ENCODE measurements at regions not wholly inside any gene's neighbourhood (a gene's known extent, or its start where the extent isn't known, plus 50 kb on each side); places are given as distances from the start of the nearest gene placed in this dataset.

DNA sequence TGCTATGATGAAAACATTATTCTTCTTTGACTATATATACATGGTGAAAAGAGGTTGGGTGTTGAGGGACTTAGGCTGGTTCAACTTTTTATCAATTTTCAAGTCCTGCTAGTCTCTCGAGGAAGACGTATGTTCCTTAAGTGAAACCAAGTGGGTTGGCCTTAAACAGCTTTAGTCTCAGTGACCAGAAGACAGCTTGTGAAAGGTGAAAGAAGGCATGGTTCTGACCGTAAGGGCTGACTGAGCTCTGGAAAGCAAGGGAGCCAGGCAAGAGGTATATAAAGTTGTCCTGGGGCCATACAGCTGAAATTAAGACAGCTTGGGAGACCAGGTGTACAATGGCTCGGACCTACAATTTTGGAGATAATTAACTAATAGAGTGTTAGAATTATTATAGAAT, 128.9 kb upstream of the TP63 start:
- DNase-seq = no peak

DNA sequence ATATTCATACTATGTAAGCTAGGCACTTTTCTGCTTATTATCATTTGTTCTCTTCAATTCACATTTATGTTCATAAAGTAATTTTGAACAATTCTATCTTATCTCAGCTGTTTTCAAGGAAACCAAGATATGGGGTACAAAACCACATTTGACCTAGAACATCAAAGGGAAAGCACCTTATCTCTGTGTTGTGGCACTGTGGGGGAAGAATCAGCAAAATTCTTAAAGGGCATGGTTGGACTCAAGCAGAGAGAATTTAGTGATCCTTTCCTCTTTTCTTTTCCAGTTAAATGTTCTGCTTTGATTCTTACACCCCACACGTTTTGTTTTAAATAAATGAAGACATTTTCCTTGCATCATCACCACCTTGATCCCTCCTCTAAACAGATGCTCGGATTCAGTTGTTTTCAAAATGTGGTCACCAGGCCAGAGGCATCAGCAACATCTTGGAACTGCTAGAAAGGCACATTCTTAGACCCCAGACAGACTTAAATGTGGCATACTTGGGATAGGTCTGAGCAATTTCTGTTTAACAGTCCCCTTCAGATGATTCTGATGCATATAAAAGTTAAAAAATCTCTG, 128.4 kb upstream of the TP63 start:
- no peak for DNase-seq

DNA sequence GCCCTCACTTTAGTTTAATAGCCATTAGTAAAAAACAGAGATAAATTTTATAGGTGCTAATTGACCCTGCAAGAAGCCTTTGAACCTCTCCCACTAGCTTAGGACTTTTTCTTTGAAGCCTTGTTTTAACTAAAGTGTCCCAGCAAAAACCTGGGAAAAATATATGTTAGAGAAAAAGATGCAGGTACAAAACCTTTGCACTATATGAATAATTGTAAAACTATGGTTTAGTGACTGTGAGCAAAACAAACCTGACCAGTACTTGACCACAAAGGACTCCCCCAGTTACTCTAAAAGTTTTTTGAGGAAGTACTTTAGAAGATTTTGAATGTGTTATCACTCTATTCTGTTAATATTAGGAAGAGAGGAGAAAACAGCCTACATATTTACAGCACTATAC, 123.3 kb upstream of the TP63 start:
- no peak for DNase-seq

DNA sequence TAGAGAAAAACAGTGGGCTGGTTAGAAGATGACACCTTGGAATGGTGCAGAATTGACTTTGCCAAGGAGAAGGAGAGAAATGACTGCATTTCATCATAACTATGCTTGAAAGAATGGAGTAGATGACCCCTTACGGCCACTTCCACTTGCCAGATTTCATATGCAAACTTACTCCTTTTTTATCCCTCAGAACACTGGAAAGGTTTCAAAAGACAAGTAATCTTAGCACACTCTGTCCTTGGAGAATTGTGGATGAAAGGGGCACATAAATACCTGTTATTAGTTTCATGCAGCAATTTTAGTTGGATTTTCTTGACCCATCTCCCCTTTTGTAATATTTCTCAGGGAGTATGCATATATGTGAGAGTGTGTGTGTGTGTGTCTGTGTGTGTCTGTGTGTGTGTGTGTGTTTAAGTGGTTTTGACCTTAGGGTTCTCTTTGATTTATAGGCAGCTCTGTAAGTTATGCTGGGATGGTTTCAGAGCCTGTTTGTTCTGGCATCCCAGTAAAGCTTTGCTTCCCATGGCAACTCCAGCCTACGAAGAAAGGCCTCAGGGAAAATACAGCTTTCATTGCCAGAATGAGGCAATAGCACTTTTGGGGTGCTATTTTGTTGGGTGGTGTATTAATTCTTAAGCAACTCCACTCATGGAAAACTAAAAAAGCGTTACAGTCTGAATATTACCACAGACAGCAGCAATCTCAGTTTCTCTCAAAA, 122.2 kb upstream of the TP63 start:
- DNase-seq = no peak

DNA sequence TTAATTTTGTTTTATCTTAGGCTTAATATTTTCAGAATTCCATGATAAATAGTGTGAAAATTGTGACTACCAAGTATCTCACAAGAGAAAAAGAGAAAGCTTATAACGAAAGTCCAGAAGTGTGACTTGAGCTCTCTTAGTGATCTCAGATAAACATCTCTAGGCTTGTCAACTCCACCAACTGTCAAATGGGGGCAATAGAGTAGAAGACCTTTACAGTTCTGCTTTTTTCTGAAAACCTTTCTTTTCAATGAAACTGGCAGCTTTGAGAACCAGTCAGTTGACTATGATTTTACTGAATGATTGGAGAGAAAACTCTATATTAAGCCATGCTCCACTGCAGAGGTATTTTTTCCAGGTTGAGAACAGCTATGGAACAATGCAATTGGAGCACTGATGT, 119.2 kb upstream of the TP63 start:
- no peak for DNase-seq

DNA sequence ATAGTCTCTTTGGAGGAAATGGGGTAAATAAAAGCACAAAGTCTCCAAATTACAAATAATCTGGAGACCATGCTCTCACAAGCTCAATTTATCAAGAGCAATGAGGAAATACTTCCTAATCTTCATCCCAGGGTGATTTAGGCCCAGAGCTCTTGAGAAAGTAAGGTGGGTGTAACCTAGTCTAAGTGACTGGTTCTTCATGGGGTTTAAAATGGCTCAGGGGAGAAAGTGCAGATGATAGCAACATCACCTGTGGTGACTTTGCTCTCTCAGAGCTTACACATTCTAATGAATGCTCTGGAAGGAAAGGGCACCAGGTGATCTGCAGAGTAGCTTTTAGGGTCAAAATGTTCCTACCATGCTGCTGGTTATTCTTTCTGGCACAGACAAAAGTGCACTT, 118.4 kb upstream of the TP63 start:
- DNase-seq = no peak

DNA sequence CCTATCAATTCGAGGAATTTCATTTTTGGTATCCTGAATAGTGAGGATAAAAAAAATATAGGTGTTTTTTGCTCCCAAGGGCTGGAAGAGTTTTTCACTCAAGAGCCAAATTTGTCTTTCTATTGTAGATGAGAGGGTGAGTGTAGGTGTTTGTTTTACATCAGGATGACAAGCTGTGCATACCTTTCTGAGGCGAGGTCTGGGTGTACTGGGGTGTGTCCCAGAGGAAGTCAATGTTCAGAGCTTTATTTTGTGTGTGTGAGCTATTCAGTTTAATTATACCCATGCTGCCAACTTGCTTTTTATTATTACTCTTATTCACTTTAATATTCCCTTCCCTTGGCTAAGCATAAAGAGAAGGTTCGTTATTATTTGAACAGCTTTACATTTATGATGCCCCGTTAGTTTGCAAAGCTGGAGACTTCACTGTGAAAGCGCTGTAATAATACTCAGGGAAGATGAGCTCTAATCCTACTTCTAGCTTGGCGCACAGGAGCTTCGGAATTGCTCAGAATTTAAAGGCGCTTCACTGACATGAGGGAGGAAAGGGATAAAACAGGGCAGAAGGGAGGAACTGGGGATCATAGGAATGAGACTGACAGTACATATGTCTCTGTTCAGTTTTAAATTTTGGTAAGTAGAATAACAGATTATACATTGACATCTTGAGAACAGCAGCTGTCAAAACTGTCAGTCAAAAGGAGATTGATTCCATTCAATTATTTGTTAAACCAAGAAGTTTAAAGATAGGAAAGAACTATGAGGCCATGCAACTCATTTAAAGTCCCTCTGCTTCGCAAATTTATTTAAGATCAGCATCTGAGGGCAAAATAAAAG, 117.7 kb upstream of the TP63 start:
- no peak for DNase-seq

DNA sequence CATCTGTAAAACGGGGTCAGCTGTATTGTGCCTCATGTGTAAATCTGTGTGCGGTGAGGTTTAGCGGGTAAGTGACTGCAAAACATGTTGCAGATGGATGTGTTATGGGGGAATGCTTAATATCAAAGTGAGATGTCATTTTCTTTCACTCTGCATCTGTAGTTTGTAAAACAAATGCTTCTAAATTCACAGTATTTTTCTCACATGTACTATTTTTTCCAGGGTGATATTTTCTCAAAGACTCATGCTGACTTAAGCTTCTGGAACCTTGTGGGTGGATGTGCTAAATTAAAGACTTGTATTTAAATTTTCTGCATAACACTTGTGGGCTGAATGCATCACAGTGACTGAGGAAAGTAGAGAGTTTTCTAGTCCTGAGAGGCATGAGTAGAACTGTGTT, 115.2 kb upstream of the TP63 start:
- no peak for DNase-seq

DNA sequence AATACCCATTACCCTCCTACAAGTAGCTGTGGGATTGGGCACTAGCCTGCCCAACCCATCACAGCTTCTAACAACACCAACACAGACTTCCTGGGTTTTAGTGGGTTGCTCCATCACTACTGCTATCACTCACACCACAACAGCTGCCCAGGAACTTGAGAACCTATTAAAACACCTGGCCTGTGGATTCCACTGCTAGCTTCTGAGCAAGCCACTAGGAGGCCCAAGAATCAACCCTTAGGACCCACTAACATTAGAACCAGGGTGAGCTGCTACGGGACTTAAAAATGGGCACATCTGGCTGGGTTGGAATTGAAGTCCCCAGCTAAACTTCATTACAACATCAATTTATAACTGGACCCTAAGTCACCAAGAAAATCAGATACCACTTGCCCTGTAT, 113.2 kb upstream of the TP63 start:
- no peak for DNase-seq

DNA sequence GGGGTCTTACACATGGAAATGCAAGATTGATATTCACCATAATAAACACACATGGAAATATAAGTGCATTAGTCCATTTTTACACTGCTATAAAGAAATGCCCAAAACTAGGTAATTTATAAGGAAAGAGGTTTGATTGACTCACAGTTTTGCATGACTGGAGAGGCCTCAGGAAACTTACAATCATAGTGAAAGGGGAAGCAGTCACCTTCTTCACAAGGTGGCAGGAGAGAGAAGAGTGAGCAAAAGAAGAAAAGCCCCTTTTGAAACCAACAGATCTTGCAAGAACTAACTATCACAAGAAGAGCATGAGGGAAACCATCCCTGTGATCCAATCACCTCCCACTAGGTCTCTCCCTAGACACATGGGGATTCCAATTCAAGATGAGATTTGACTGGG, 111.7 kb upstream of the TP63 start:
- no peak for DNase-seq

DNA sequence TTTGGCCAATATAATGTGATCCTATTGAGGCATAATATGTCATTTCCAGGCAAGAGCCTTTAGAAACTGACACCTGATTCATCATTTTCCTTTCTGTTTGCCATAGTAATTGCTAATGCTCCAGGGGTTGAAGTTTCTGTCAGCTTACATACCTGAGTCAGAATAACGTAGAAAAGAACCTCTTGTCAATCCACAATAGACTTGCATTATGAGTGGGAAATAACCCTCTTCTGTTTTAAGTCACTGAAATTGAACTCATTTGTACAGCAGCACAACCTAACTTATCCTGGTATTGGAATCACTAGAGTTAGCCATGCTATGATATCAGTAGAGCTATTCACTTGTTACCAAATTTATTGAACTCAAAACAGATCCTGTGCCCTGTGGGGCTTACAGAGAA, 101.7 kb upstream of the TP63 start:
- no peak for DNase-seq

DNA sequence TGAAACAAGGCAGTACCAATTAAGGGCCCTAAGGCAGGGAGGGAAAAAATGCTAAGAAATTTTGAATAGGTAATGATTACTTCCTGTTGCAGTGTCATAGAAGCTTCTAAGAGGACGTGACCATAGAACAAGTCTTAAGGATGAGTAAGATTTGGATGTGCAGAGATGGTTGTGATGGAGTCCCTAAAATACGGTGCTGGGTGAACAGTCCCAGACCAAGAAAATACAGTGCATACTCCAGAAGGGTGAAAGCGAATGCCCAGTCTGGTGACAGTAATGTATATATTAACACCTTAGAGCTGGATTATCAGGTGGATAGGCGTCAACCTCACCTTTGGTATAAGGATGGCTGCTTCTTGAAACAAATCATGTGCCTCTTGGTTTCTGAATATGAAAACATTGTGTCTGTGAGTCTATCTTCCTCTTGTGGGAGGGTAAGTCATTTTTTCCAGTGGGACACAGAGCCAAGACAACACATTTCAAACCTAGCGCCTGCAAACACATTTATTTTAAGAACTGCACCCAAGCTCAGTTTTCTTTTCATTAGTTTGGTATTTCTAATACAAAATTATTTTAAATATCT, 101.2 kb upstream of the TP63 start:
- DNase-seq = no peak

DNA sequence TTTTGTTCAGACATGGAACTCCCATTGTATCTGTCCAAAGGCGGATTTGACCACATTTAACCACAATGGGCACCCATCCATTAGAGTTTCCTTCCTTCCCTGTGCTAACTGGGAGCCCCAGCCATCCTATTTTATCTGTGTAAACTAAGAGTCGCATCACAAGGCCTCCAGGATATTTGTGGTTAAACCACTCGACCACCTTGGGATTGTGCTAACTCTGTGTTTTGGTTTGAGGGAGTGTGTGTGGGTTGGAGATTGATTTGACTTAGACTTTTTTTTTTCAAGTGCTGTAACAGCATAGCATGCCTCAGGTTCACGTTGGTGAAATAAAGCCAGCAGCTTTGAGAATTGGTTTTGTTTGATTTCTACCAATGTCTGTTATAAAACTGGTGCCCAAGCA, 100.4 kb upstream of the TP63 start:
- DNase-seq = no peak

DNA sequence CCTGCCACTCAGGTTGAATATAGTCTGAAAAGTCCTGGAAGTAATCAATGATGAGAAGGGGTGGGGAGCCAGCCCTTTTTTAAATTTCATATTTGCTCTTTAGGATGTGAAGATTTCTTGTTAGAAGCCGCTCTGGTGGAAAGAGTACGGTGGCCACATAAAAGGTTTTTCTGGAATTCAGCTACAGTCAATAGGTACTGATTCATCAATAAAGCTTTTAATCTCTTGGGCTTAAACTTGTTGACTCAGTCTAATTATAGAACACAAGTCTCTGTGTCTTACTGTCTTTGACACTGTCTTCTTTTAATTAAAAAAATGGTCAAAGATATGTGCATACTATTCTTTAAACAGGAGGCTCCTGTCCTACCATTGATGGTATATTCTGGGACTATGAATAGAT, 99.9 kb upstream of the TP63 start:
- no peak for DNase-seq

DNA sequence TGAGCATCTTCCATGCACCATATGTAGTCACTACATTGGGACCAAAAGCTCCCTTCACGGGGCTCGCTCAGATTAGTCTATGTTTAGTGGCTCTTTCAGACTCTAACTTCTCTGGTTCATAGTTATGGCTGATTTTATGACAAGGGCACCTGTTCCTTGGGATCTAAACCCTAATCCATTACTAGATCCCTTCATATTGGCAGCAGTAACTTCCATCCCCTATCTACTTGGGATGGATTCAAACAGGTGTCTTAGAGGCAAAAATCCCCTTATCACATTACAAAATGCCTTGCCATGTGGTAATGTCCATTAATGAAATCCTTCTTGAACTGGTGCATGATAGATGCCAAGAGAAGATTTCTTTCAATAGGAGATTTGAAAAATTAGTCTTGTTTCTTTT, 96.7 kb upstream of the TP63 start:
- DNase-seq = peak; percentile 42

DNA sequence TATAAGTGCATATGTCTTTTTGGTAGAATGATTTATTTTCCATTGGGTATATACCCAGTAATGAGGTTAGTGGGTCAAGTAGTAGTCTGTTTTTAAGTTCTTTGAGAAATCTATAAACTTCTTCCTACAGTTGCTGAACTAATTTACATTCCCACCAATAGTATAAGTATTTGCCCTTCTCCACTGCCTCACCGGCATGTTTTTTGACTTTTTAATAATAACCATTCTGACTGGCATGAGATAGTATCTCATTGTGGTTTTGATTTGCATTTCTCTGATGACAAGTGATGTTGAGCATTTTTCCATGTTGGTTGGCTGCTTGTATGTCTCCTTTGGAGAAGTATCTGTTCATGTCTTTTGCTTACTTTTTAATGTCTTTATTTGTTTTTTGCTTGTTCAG, 94.1 kb upstream of the TP63 start:
- DNase-seq = no peak

DNA sequence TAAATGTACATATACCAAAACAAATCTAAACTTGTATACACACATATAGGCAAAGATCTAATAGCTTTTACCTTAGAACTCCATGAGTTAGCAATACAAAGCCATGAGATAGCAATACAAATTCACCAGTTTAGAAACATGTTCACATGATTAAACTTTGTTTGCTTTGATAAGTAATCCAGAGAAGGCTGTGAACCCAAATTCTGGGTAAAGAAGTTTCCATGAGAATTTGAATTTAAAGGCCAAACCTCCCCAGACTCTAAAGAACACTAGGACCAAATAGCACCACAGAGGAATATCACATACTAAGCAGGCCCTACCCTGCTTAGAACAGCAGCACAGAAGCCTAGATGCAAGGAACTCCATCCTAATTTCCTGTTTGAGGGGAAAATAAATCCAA, 83.7 kb upstream of the TP63 start:
- no peak for DNase-seq

DNA sequence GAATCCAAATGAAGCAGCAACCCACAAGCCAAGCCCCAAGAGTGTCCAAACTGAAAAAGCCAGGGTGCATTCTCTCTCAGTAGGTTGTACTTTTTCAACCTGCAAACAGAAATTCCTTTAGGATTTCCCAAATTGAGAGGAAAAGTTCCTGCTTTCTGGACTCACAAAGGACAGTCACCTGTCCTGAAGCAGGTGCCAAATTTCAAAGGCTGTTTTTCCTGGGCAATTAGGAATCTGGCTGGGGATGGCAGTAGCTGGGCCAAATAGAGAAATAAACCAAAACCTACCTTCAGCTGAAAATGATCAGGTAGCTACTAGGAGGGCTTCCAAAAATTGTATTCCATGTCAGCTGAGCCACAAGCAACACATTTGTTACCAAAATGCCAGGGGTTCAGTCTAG, 83.1 kb upstream of the TP63 start:
- DNase-seq = no peak

DNA sequence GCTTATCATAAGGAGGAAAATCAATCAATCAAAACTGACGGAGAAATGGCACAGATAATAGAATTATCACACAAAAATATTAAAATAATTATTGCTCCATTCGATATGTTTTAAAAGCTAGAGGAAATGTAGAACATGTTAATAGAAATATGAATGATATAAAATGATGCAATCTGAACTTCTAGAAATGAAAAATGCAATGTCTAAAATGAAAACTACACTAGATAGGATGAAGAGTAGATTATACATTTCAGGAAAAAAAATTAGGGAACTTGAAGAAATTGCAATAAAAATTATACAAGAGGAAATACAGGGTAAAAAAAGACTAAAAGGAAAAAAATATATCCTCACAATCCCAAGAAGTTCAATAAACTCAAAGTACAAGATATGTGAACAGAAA, 80.2 kb upstream of the TP63 start:
- no peak for DNase-seq

DNA sequence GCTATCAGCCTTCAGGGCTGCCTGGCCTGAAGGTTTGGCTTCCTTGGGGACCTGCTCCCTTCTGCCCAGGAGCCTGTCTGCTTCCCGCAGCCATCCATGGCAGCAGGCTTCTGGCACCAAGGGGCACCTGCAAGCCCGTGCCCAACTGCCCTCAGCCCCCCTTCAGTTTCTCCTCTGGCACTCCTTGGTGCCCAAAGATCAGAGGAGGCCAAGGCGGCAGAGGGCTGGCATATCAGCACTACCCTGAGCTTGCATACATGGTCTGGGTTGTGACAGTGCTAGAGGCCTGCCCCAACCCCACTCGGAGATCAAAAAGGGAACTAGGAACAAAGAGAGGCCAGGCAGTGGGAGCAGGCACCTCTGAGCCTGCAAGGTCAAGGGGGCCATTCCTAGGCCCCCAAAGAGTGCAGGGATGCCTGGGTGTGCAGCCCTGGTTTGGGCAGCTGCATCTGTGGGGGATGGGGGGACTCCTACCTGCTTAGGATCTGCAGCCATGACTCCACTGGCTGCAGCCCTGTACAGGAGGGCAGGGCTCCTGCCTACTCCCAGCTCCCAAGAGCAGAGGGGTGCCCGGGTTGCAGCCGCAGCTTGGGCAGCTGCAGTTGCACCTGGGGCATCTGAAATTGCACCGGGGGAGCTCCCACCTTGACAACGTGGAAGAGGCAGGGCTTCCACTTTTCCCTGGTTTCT, 76.2 kb upstream of the TP63 start:
- DNase-seq = no peak

DNA sequence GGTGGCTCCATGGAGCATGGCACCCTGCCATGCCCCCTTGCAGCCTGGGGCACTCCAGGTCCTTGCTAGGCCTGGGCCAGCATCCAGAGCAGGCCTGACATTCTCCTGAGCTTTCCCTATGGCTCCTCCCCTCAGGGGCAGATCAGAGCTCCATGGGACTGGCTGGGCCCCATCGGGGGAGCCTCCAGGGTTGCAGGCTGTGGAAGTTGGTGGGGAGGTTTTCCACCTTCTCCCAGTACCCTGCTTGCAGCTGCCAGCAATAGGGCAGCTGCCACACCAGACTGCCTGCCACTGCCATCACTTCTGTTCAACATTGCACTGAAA, 75.7 kb upstream of the TP63 start:
- DNase-seq = no peak

DNA sequence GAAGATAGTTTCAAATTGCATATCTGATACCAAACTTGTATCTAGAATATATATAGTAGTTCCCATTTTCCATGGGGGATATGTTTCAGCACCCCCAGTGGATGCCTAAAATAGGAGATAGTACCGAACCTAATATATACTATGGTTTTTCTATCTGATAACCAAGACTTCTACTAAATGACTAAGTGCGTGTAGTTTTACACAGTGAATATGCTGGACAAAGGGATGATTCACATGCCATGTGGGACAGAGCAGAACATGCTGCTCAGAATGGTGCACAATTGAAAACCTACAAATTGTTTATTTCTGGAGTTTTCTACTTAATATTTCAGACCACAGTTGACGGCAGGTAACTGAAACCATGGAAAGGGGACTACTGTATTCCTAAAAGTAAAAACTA, 73.4 kb upstream of the TP63 start:
- DNase-seq = no peak

DNA sequence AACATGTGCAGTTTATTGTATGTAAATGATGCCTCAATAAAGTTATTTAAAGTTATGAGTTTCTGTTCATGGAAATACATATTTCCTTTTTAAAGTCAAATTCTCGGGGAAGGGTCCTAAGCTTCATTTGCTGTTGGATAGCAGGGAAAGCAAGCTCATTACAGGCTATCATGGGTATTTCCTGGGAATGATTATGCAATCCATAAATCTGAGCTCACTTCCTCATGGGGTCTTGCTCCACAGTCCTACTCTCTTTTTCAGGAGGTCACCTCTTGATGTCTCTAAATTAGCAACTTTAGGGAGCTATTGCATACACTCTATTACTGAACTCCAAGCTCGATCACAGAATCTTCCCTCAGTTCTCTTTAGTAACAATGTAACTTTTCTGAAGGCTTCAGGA, 69.9 kb upstream of the TP63 start:
- no peak for DNase-seq

Measured in NCI-H524 treated with DMSO at 0.1 percent for 48 hours (cell line).